ENCODE measurements at regions not wholly inside any gene's neighbourhood (a gene's known extent, or its start where the extent isn't known, plus 50 kb on each side); places are given as distances from the start of the nearest gene placed in this dataset.

DNA sequence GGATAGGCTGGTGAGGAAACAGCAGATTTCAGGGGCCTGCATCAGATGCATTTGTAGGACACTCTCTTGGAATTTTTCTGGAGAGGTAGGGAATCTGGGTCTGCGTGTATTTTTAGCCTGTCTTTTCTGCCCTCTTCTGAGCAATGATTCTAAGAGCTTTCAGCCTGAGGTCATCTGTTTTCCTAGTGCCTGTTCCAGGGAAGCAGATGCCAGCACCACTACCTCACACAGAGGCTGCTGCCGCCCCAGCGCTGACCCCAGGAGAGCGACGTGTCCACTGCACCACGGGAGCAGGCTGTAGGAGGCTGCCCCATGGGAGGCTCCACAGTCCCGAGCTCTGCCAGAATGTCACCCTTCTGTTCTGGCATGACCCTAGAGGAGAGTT is 316.5 kb downstream of the CYP26B1 start:
- DNase-seq, result no peak

DNA sequence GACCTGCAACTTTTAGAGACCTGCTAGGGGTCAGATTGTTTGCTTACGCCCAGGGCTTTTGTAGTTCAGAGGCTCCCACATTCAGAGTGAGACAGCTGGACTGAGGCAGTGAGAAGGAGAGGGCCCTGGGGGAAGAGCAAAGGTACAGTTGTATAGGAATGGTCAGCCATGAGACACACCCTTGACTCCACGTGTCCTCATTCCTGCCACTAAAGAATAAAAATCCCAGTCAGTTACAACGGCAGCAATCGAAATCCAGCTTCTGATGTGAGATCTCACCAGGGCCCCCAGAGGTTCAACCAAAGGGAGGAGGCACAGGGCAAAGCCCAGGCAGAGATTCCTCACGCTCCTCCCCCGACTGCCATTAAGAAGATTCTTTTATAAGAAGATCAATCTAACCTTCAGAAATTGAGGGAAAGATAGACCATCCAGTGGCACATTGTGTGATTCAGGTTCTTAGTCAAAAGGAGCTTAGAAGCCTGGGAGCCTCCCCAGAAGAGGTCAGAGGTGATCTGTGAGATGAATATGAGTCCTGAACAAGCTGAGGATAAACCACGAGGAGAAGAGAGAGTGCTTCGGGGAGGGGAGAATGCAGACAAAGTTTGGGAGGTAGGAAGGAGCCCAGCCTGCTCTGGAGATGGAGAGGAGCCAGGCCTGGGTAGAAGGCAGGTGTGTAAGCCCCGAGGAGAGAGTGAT is 317.0 kb downstream of the CYP26B1 start:
- DNase-seq, result no peak

- DNase-seq, result no peak
Measured at GRCh38 chr2:71829008-71829407, 318.7 kb downstream of the CYP26B1 start.

DNA sequence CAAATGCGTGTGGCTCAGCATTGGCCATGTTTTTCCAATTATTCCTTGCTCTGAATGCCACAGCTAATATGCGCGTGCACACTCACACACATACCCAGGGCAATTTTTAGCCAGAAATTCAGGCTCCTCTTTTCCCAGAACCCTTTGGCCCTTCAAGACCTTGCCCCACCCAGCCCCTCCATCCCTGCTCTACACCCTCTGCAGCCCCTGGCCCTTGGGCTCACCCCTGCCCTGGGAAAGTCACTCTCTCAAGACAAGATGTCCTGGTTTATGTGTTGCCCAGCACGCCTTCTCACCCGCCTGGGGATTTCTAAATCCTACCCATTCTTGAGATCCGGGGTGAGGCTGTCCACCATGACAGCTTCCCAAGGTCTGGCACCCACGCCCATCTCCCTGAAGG is 319.7 kb downstream of the CYP26B1 start:
- no peak for DNase-seq

DNA sequence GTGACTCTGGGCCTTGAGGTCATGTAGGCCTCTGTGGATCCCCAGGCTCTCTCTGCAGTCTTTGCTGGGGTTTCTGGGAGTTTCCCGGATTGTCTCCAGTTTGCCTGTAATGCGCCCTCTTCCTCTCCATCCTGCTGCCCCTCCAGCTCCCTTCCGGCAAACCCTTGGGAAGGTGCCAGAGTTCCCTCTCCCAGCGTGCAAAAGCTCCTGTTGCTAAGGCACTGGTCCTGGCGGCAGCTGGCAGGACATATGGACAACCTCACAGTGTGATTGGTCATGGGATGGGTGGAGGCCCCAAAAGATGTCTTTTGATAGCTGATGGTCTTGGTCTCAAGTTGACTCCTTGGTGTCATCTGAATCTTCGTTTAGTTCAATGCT is 320.1 kb downstream of the CYP26B1 start:
- DNase-seq, result no peak

GRCh38 chr2:71826826-71827523 is 320.7 kb downstream of the CYP26B1 start:
- no peak for DNase-seq

DNA sequence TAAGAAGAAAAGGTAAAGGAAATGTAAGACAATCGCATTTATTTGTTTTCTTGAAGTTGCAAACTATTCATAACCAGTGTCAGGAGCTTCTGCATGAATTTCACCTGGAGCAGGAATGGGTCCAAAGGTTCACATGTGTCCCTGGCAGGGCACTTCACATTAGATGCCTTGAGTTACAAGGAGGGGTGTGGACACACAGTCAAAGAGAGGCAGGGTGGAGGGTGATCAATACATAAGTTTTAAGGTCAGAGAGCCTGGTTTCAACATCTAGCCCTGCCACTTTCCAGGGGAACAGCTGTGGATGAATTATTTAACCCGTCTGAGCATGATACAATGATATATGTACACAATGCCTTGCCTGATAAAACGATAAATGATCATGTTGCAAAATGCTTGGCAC is 321.4 kb downstream of the CYP26B1 start:
- DNase-seq, result no peak

GRCh38 chr2:71824436-71824835 is 323.2 kb downstream of the CYP26B1 start:
- DNase-seq, result no peak

- no peak for DNase-seq
Measured at GRCh38 chr2:71823526-71823925, 324.1 kb downstream of the CYP26B1 start.

GRCh38 chr2:71822463-71822862 is 325.2 kb downstream of the CYP26B1 start:
- DNase-seq, result no peak

DNA sequence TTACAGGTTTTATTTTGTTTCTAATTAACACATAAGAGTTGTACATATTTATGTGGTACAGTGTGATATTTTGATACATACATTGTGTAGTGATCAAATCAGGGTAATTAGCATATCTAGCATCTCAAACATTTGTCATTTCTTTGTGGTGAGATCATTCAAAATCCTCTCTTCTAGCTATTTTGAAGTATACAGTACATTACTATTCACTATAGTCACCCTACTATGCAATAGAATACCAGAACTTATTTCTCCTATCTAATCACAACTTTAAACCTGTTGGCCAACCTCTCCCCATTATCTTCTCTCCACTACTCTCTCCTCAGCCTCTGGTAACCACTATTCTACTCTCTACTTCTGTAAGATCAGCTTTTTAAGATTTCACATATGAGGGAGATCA is 325.8 kb downstream of the CYP26B1 start:
- no peak for DNase-seq

DNA sequence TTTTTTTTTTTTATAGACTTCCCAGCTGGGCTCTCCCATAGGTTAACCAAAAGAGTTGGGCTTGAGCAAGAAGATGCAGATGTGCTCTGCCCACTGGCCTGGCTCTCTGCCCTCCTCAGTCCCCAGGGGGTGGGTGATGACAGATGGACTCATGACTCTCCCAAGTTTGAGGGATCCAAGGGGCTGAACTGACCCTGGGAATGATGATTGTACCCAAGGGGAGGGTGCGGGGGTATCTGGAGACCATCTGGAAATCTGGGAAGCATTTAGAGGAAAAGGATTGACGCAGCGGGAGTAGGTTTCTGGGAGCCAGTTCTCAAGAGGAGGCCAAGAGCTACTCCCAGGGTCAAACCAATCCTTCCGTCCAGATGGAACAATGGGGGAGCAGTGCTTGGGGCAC is 330.8 kb downstream of the CYP26B1 start:
- no peak for DNase-seq

- DNase-seq, result no peak
Measured at GRCh38 chr2:71815701-71816474, 331.8 kb downstream of the CYP26B1 start.

GRCh38 chr2:71814885-71815284 is 332.8 kb downstream of the CYP26B1 start:
- no peak for DNase-seq

GRCh38 chr2:71813807-71814470 is 333.7 kb downstream of the CYP26B1 start:
- no peak for DNase-seq

GRCh38 chr2:71813315-71813714 is 334.3 kb downstream of the CYP26B1 start:
- no peak for DNase-seq

- DNase-seq, result no peak
Measured at GRCh38 chr2:71812736-71813135, 334.9 kb downstream of the CYP26B1 start.

DNA sequence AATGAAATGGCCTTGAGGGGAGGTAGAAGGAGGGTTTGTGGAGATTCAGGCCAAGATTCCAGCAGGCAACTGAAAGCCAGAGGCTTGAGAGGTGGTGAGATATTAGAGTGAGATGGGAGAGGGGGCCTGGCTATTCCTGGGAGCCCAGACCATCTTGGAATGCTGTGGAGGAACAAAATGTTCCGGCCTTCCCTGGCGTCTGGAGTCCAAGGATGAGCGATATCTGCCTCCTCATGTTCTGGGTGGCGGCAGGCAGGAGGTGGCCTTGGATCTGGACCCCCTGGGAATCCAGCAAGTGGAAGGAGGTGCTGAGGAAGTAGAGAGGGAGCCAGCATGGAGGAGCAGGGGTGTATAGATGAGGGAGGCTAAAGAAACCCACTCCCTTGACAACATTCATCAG is 335.9 kb downstream of the CYP26B1 start:
- no peak for DNase-seq

- no peak for DNase-seq
Measured at GRCh38 chr2:71811157-71811556, 336.5 kb downstream of the CYP26B1 start.

DNA sequence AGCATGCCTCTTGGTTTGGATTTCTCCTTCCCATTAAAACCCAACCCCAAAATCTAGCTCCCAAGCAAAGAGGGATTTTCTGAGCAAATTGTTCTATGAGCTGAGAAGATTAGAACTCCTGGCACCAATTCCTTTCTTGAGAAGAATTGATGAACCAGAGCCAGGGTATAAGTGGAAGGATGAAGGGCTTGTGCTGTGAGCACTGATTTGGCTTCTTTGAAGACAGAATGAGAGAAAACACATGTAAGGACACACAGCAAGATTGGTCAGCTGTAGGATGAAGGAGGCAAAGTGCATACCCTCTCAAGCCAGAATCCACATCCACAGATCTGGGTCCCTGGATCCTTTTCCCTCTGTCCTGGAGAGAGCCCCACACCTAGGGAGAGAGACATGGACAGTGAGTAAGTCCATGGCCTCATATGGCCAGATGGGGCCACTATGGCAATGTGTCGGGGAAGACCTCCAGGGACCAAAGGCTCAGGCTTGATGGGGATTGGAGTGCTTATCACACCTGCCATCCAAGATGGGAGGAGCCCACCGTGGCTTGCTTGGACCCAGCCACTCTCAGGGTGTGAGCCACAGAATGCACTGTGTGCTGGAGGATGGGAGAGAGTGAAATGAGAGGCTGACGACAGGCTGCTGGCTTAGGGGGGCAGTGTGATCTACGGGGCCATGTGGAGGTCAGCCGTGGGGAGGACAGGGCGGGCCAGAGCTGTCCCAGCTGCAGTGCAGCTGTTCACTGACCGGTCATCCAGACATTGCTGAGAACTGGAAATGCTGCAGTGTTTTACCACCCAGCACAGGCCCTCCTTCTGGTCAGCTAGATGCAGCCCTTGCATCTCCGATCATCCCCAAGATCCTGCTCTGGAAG is 339.8 kb downstream of the CYP26B1 start:
- DNase-seq, result no peak

GRCh38 chr2:71806432-71806831 is 341.2 kb downstream of the CYP26B1 start:
- no peak for DNase-seq

GRCh38 chr2:71804281-71804751 is 343.3 kb downstream of the CYP26B1 start:
- no peak for DNase-seq

All from NCI-H2227 treated with DMSO at 0.1 percent for 48 hours (cell line).